ENCODE measurements at regions not wholly inside any gene's neighbourhood (a gene's known extent, or its start where the extent isn't known, plus 50 kb on each side); places are given as distances from the start of the nearest gene placed in this dataset.

GRCh38 chr5:166086568-166086967 lies 2204.9 kb upstream of the WWC1 start:
- Histone ChIP-seq H3K4me1 (no peaks in the 10 kb centered on the region), H3K9me3 (no peaks in the 10 kb centered on the region), H3K27ac (no peak overlapping the region), H3K27me3 (no peaks in the 10 kb centered on the region), H3K36me3 (replicated peaks in 1 of 2; ENCODE audit: insufficient read depth in 1 of 2, low read depth in 2 of 2) (no peaks in the 10 kb centered on the region), H3K4me3 (no peak overlapping the region)
- intact Hi-C loops (cut with DNase I), result no loop called here
- DNase-seq (no peak), ATAC-seq (no peak)
- 41 to 54% methylated on average over 2 of the region's 2 CpGs for WGBS, 2 donors
- no peak for TF ChIP-seq POLR2A (IDR thresholded peaks at IDR 0.05)

GRCh38 chr5:166088389-166089039 lies 2202.9 kb upstream of the WWC1 start:
- Histone ChIP-seq H3K27me3 (no peaks in the 10 kb centered on the region), H3K4me3 (no peak overlapping the region), H3K4me1 (no peaks in the 10 kb centered on the region), H3K36me3 (replicated peaks in 1 of 2; ENCODE audit: insufficient read depth in 1 of 2, low read depth in 2 of 2) (no peaks in the 10 kb centered on the region), H3K9me3 (no peaks in the 10 kb centered on the region), H3K27ac (no peak overlapping the region)
- no peak for ATAC-seq
- TF ChIP-seq POLR2A (IDR thresholded peaks at IDR 0.05) (no peak), CTCF (IDR thresholded peaks at IDR 0.05) (no peak)
- 27 to 31% methylated on average over 3 of the region's 3 CpGs for WGBS, 2 donors
- no peak for DNase-seq
- intact Hi-C loops (cut with DNase I), result no loop called here

GRCh38 chr5:166091931-166092330 lies 2199.5 kb upstream of the WWC1 start:
- no peaks in the 10 kb centered on the region for H3K27me3 ChIP-seq
- no peak for DNase-seq
- TF ChIP-seq POLR2A (IDR thresholded peaks at IDR 0.05) (no peak), CTCF (IDR thresholded peaks at IDR 0.05) (no peak)
- H3K27ac ChIP-seq, result no peak overlapping the region
- no peak overlapping the region for H3K4me3 ChIP-seq
- intact Hi-C loops (cut with DNase I), result no loop called here
- no peaks in the 10 kb centered on the region for H3K9me3 ChIP-seq
- WGBS, 2 donors, result 91 to 97% methylated on average over 1 of the region's 1 CpG
- no peak for ATAC-seq
- H3K4me1 ChIP-seq, result no peaks in the 10 kb centered on the region
- no peaks in the 10 kb centered on the region for H3K36me3 ChIP-seq (replicated peaks in 1 of 2; ENCODE audit: insufficient read depth in 1 of 2, low read depth in 2 of 2)

- Histone ChIP-seq H3K27me3 (no peaks in the 10 kb centered on the region), H3K4me1 (no peaks in the 10 kb centered on the region), H3K9me3 (no peaks in the 10 kb centered on the region), H3K27ac (no peak overlapping the region), H3K36me3 (replicated peaks in 1 of 2; ENCODE audit: insufficient read depth in 1 of 2, low read depth in 2 of 2) (no peaks in the 10 kb centered on the region), H3K4me3 (no peak overlapping the region)
- DNase-seq (no peak), ATAC-seq (no peak)
- WGBS, 2 donors, result 64 to 70% methylated on average over 3 to 4 of the region's 4 CpGs
- TF ChIP-seq CTCF (IDR thresholded peaks at IDR 0.05) (no peak), POLR2A (IDR thresholded peaks at IDR 0.05) (no peak)
- intact Hi-C loops (cut with DNase I), result no loop called here
These were observed 2198.1 kb upstream of the WWC1 start for GRCh38 chr5:166093312-166093711.

GRCh38 chr5:166102947-166103346 lies 2188.5 kb upstream of the WWC1 start:
- TF ChIP-seq POLR2A (IDR thresholded peaks at IDR 0.05) (no peak), CTCF (IDR thresholded peaks at IDR 0.05) (no peak)
- Histone ChIP-seq H3K9me3 (no peaks in the 10 kb centered on the region), H3K27me3 (no peaks in the 10 kb centered on the region), H3K4me1 (no peaks in the 10 kb centered on the region), H3K36me3 (replicated peaks in 1 of 2; ENCODE audit: insufficient read depth in 1 of 2, low read depth in 2 of 2) (no peaks in the 10 kb centered on the region), H3K4me3 (no peak overlapping the region), H3K27ac (no peak overlapping the region)
- DNase-seq, result no peak
- intact Hi-C loops (cut with DNase I), result no loop called here
- no peak for ATAC-seq
- whole genome bisulfite sequencing, 2 donors, result 81 to 82% methylated on average over 10 of the region's 10 CpGs
